Keratinocyte (primary cell): ENCODE measurements at regions not wholly inside any gene's neighbourhood (a gene's known extent, or its start where the extent isn't known, plus 50 kb on each side); places are given as distances from the start of the nearest gene placed in this dataset.

Source experiments
- DNase-seq: peaks from one replicate; pipeline ENCODE4 v3.0.0-alpha.2; 2011; ENCODE audit warnings: low read depth, missing footprints, low spot score
- FAIRE-seq: peaks from 2 replicates; lab custom pipeline; 2011; peaks lifted over from hg19 to GRCh38; lab: Jason Lieb, UNC
- H2AFZ ChIP-seq: 2 replicates; pipeline ENCODE4 v1.6.0; 2012; ENCODE audit warnings: low read length, control low read depth, inconsistent platforms; ENCODE audit not compliant: control insufficient read depth
- H3K27ac ChIP-seq: 2 replicates; pipeline ENCODE4 v1.5.1; 2011; ENCODE audit warnings: low read length; ENCODE audit not compliant: control insufficient read depth, insufficient read depth
- H3K27me3 ChIP-seq: 3 replicates; pipeline ENCODE4 v1.6.0; 2011; ENCODE audit warnings: low read length; ENCODE audit not compliant: control insufficient read depth, insufficient read depth; ENCODE audit errors: extremely low read depth
- H3K36me3 ChIP-seq, 2 experiments: 2 replicates in 1 of 2; 3 replicates in 1 of 2; pipeline ENCODE4 v1.5.1; 2011; ENCODE audit warnings: low read length in 2 of 2, mild to moderate bottlenecking in 1 of 2; ENCODE audit not compliant: control insufficient read depth in 2 of 2, insufficient read depth in 2 of 2; ENCODE audit errors: extremely low read depth in 1 of 2
- H3K4me1 ChIP-seq: 3 replicates; pipeline ENCODE4 v1.5.1; 2011; ENCODE audit warnings: low read length; ENCODE audit not compliant: control insufficient read depth, insufficient read depth; ENCODE audit errors: extremely low read depth
- H3K4me2 ChIP-seq: 3 replicates; pipeline ENCODE4 v1.6.0; 2011; ENCODE audit warnings: low read depth, low read length; ENCODE audit not compliant: control insufficient read depth, insufficient read depth; ENCODE audit errors: extremely low read depth
- H3K4me3 ChIP-seq, 3 experiments: fragments of 200-600 bp in 1 of 3; sonication (generic) in 1 of 3; 2 replicates in 2 of 3; 3 replicates in 1 of 3; pipeline ENCODE4 v1.5.1; 2011 to 2016; ENCODE audit warnings: low read length in 3 of 3, mild to moderate bottlenecking in 3 of 3, control low read depth in 2 of 3, inconsistent platforms in 1 of 3, low read depth in 1 of 3, mixed read lengths in 1 of 3, mixed run types in 1 of 3, moderate library complexity in 1 of 3; ENCODE audit not compliant: control insufficient read depth in 2 of 3, insufficient read depth in 2 of 3; ENCODE audit errors: extremely low read depth in 1 of 3
- H3K79me2 ChIP-seq: 2 replicates; pipeline ENCODE4 v1.6.0; 2012; ENCODE audit warnings: low read length; ENCODE audit not compliant: control insufficient read depth, insufficient read depth
- H3K9ac ChIP-seq: 3 replicates; pipeline ENCODE4 v1.6.0; 2011; ENCODE audit warnings: low read length; ENCODE audit not compliant: control insufficient read depth, insufficient read depth; ENCODE audit errors: extremely low read depth
- H3K9me1 ChIP-seq: 3 replicates; pipeline ENCODE4 v1.6.0; 2011; ENCODE audit warnings: low read length; ENCODE audit not compliant: control insufficient read depth, insufficient read depth; ENCODE audit errors: extremely low read depth
- H3K9me3 ChIP-seq: 2 replicates; pipeline ENCODE4 v1.5.1; 2012; ENCODE audit warnings: low read depth, low read length; ENCODE audit not compliant: control insufficient read depth
- H4K20me1 ChIP-seq: 3 replicates; pipeline ENCODE4 v1.6.0; 2011; ENCODE audit warnings: low read length; ENCODE audit not compliant: control insufficient read depth, insufficient read depth; ENCODE audit errors: extremely low read depth
- CTCF ChIP-seq, 3 experiments: IDR thresholded peaks in 1 of 3; conservative IDR thresholded peaks in 1 of 3; optimal IDR thresholded peaks in 1 of 3; 2 replicates in 2 of 3; 3 replicates in 1 of 3; pipeline versions ENCODE3 to v1.5.1; 2011; ENCODE audit warnings: low read length in 3 of 3, mild to moderate bottlenecking in 3 of 3, moderate library complexity in 2 of 3, control low read depth in 1 of 3, inconsistent platforms in 1 of 3; ENCODE audit not compliant: insufficient read depth in 2 of 3; ENCODE audit errors: extremely low read depth in 1 of 3
- EZH2 ChIP-seq: IDR thresholded peaks from one replicate; pipeline ENCODE4 v1.6.1; 2012; ENCODE audit warnings: inconsistent platforms, mild to moderate bottlenecking, low read length, moderate library complexity
- dilution Hi-C: fragments of 300-500 bp; cut with MboI; formaldehyde crosslinking; loops from one replicate; pipeline ENCODE4 v1.7.0; 2020; ENCODE audit warnings: low sequenced_read_pairs; ENCODE audit not compliant: extremely low pct_ligation_motif_present

- dilution Hi-C loops = no loop called here
- no peak overlapping the region for H3K27ac ChIP-seq
- FAIRE-seq = no peak
- H3K9ac ChIP-seq = no peak overlapping the region
- no peak overlapping the region for H2AFZ ChIP-seq
- no peaks in the 10 kb centered on the region for H3K27me3 ChIP-seq
- no peak overlapping the region for H3K4me3 ChIP-seq
- no peaks in the 10 kb centered on the region for H4K20me1 ChIP-seq
- no peaks in the 10 kb centered on the region for H3K79me2 ChIP-seq
- H3K36me3 ChIP-seq = no peaks in the 10 kb centered on the region
- DNase-seq = no peak
- H3K9me3 ChIP-seq = no peaks in the 10 kb centered on the region
- H3K4me2 ChIP-seq = no peak overlapping the region
- H3K9me1 ChIP-seq = no peaks in the 10 kb centered on the region
- H3K4me1 ChIP-seq = no peaks in the 10 kb centered on the region
- TF ChIP-seq EZH2 (no peak), CTCF (optimal IDR thresholded peaks at IDR 0.05 in 1 of 3, IDR thresholded peaks at IDR 0.05 in 1 of 3, conservative IDR thresholded peaks at IDR 0.05 in 1 of 3; ENCODE audit: extremely low read depth in 1 of 3, insufficient read depth in 2 of 3, low read length in 3 of 3) (no peak)
Observed at GRCh38 chr3:118729546-118729945, 305.1 kb downstream of the IGSF11 start.

GRCh38 chr3:118734664-118735063 lies 300.0 kb downstream of the IGSF11 start:
- H3K4me3 ChIP-seq = no peak overlapping the region
- H3K36me3 ChIP-seq = no peaks in the 10 kb centered on the region
- no peaks in the 10 kb centered on the region for H3K9me3 ChIP-seq
- H2AFZ ChIP-seq = no peak overlapping the region
- no peak overlapping the region for H3K9ac ChIP-seq
- H3K27ac ChIP-seq = no peak overlapping the region
- TF ChIP-seq CTCF (optimal IDR thresholded peaks at IDR 0.05 in 1 of 3, IDR thresholded peaks at IDR 0.05 in 1 of 3, conservative IDR thresholded peaks at IDR 0.05 in 1 of 3; ENCODE audit: extremely low read depth in 1 of 3, insufficient read depth in 2 of 3, low read length in 3 of 3) = no peak
- TF ChIP-seq EZH2 = no peak
- no peaks in the 10 kb centered on the region for H3K27me3 ChIP-seq
- no peak overlapping the region for H3K4me2 ChIP-seq
- H4K20me1 ChIP-seq = no peaks in the 10 kb centered on the region
- no peaks in the 10 kb centered on the region for H3K9me1 ChIP-seq
- no peaks in the 10 kb centered on the region for H3K79me2 ChIP-seq
- no peak for FAIRE-seq
- no peaks in the 10 kb centered on the region for H3K4me1 ChIP-seq
- no peak for DNase-seq
- dilution Hi-C loops = no loop called here
